Activated T-helper 17 cell treated with anti-CD3 and anti-CD28 coated beads, Interleukin-2, amount 50 U/mL, for 72 hours (primary cell): ENCODE measurements at regions not wholly inside any gene's neighbourhood (a gene's known extent, or its start where the extent isn't known, plus 50 kb on each side); places are given as distances from the start of the nearest gene placed in this dataset.

Experiments used
- ATAC-seq: fragments of 150-1000 bp; cut with Tn5 transposase; replicated peaks from 2 replicates; pipeline ENCODE4 v1.10.0; 2021; ENCODE audit warnings: mild to moderate bottlenecking, moderate library complexity
- H3K27ac Mint-ChIP-seq: one replicate; pipeline ENCODE4 v1.8.0; 2022; ENCODE audit warnings: mixed read lengths
- H3K27me3 Mint-ChIP-seq: one replicate; pipeline ENCODE4 v1.8.0; 2022; ENCODE audit warnings: mixed read lengths
- H3K36me3 Mint-ChIP-seq: one replicate; pipeline ENCODE4 v1.8.0; 2022; ENCODE audit warnings: low read depth, mild to moderate bottlenecking, mixed read lengths
- H3K4me1 Mint-ChIP-seq: one replicate; pipeline ENCODE4 v1.8.0; 2022; ENCODE audit warnings: mixed read lengths
- H3K4me3 Mint-ChIP-seq: one replicate; pipeline ENCODE4 v1.8.0; 2022; ENCODE audit warnings: mild to moderate bottlenecking, mixed read lengths
- H3K9me3 Mint-ChIP-seq: one replicate; pipeline ENCODE4 v1.8.0; 2022; ENCODE audit warnings: mixed read lengths

DNA sequence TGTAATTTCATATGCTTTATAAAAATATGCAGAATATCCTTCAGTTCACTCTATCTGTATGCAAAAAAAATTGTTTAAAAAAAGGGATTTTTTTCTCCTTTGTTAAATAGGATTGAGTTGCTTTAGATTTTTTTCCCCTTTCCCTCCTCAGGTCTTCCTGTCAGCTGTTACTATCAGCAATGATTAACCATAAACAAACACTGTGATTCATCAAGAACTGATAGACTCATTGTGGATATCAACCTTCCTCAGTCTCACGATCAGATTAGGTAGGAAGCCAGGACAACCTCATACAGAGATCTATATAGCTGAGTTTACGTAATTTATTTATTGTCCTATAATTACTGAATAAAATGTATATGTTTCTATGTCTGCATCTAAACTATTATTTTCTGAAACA lies 2136.2 kb upstream of the CELF4 start:
- Mint-ChIP-seq H3K9me3 (peaks cover 23% of the 10 kb centered on the region), H3K27me3 (no peaks in the 10 kb centered on the region), H3K27ac (no peak overlapping the region), H3K36me3 (no peaks in the 10 kb centered on the region), H3K4me1 (no peaks in the 10 kb centered on the region), H3K4me3 (no peak overlapping the region)
- no peak for ATAC-seq

DNA sequence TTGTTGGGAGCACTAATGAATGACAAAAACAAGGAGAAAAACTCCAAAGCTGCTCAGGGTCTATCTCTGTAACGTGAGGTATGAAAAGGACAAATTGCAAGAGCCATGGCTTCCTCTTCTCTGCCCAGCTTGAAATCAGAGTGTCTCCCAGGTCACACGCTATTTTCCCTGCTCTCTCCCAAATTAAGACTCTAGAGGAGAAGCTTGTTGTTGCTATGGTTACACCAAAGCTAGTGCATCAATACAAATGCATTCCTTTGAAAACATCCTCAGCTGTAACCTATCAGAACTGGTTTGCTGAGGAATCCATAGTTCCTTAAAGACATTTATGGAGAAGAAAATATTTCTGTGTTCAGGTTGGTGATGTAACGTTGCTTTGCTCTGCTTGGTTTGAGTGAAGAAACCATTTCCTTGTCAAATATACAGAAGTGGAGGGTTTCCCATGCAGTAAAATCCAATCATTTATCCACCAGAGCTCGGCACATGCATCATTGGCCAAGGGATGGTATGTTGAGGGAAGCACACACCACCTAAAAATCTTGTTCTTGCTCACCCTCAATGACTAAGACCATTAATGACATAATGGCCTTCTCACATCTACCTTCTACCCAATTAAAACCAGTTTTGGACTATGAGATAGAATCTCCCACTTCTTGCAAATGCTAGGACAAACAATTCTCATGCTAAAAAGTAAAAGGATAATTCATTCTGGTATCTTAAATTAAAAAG lies 2135.6 kb upstream of the CELF4 start:
- H3K4me3 Mint-ChIP-seq: no peak overlapping the region
- H3K27me3 Mint-ChIP-seq: no peaks in the 10 kb centered on the region
- ATAC-seq: no peak
- H3K9me3 Mint-ChIP-seq: peaks cover 23% of the 10 kb centered on the region
- no peaks in the 10 kb centered on the region for H3K4me1 Mint-ChIP-seq
- no peaks in the 10 kb centered on the region for H3K36me3 Mint-ChIP-seq
- no peak overlapping the region for H3K27ac Mint-ChIP-seq

DNA sequence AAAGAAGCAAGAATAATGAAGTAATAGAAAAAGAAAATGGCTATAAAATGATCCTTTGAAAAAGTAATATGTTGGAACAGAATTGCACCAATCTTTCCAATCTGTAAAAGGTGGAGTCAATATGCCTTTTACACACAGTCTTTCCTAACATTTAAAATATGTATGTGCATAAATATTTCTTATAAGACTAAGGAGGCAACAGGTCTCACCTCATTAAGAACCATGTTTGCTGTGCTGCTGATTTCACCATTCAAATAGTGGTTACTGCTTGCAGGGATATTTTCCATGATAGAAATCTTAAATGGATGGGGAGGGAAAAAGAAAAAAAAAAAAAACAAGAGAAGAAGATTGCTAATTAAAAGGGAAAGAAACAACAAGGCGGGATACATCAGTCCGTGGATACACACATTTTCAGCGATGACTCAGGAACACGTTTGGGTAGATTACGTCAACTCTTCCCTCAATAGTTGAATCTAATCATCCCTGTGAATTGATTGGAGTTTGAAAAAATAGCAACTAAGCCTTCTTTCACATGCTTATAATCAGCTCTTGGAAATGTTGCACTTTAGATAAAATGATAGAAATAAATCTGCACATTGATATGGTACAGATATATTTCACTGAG lies 2133.9 kb upstream of the CELF4 start:
- Mint-ChIP-seq H3K4me1 (no peaks in the 10 kb centered on the region), H3K36me3 (no peaks in the 10 kb centered on the region), H3K27me3 (no peaks in the 10 kb centered on the region), H3K9me3 (peaks cover 21% of the 10 kb centered on the region), H3K4me3 (no peak overlapping the region), H3K27ac (no peak overlapping the region)
- no peak for ATAC-seq

DNA sequence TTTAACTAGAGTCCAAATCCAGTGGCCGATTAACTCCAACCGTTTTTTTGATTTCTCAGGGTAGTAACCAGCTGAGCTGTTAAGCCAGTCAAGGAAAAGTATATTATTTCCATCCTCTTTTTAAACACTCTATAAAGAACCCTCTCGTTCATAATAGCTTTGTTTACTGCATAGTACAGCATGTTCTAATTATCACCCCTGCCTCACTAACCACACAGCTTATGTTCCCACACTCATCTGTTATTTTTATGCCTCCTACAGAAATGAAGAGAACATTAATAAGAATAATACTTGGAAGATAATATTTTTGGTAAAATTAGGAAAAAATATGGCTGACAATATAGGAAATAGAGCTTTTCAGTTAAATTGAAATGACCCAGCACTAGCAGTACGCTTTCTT lies 2132.8 kb upstream of the CELF4 start:
- H3K4me3 Mint-ChIP-seq: no peak overlapping the region
- H3K27ac Mint-ChIP-seq: no peak overlapping the region
- H3K9me3 Mint-ChIP-seq: peaks cover 17% of the 10 kb centered on the region
- H3K27me3 Mint-ChIP-seq: no peaks in the 10 kb centered on the region
- no peaks in the 10 kb centered on the region for H3K36me3 Mint-ChIP-seq
- H3K4me1 Mint-ChIP-seq: no peaks in the 10 kb centered on the region
- ATAC-seq: no peak

DNA sequence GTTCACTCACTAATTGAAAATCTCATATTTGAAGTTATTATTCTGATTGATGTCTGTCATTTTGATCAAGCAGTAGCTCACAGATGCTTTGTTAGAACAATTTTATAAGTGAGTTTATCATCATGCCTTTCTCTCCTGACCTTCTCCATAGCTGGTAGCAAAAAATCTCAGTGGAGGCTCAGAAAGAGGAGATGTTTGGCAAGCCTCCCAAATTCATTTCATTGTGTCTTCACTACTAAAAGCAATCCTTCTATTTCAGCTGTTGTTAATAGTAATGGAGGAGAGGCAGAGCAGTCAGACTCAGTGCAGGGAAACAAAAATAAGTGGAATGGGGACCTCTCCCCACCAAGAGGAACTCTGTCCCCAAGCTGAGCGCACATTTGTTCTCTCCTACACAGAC lies 2127.8 kb upstream of the CELF4 start:
- H3K4me3 Mint-ChIP-seq: no peak overlapping the region
- no peaks in the 10 kb centered on the region for H3K27me3 Mint-ChIP-seq
- peaks cover 18% of the 10 kb centered on the region for H3K9me3 Mint-ChIP-seq
- ATAC-seq: no peak
- H3K27ac Mint-ChIP-seq: no peak overlapping the region
- no peaks in the 10 kb centered on the region for H3K36me3 Mint-ChIP-seq
- no peaks in the 10 kb centered on the region for H3K4me1 Mint-ChIP-seq

DNA sequence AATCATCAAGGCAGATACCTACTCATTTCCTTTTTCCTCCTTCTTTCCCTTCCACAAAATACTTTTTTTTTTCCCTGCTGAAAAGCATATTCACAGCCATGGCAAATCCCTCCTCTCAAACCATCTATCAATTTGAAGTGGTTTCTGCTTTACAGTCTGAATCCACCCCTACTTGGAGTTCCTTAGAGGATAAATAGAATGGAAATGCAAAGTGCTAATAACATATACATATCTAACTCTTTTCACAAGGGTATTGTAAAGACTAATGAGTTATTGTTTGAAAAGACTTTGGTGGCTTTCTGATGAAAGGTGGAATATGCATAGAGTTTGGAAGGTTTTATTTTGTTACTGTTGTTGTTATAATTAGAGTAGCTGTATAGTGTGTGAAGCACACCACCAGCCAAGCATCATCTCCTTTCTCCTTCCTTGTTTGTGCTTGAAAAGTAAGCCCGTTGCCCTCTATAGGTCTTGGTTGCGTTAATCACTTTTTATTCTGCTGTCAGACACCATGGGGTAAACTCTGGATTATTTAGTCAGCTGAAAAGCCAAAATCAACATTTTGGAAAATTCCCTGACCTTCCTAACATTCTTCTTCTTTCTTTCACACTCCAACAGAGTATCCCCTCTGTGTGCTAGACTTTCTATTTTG lies 2126.9 kb upstream of the CELF4 start:
- Mint-ChIP-seq H3K36me3 (no peaks in the 10 kb centered on the region), H3K4me1 (no peaks in the 10 kb centered on the region), H3K27me3 (no peaks in the 10 kb centered on the region), H3K9me3 (peaks cover 13% of the 10 kb centered on the region), H3K4me3 (no peak overlapping the region), H3K27ac (no peak overlapping the region)
- no peak for ATAC-seq

DNA sequence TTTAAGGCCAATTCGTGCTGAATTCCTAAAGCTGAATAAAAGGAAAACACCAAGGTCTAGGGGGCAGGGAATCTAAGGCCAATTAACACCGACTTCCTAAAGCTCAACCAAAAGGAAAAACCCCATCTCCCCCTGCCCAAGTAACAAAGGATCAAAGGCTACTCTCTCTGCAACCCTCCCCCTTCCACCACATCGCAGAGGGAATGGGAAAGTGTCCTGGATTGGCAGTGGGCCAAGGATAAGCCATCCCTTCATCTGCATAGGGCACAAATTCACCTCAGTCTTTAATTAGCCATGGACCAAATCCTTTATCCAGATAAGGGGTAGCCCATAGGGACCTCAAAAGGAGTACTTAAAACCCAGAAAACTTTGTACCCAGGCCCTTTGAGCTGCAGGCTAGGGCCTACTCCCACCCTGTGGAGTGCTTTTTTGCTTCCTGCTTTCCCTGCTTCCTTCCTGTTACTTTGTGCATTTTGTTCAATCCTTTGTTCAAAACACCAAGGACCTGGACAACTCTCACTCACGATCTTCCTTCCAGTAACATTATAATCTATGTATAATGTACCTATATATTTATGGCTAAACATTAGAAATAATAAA lies 2119.8 kb upstream of the CELF4 start:
- no peak for ATAC-seq
- Mint-ChIP-seq H3K9me3 (peaks cover 10% of the 10 kb centered on the region), H3K27ac (no peak overlapping the region), H3K4me3 (no peak overlapping the region), H3K27me3 (no peaks in the 10 kb centered on the region), H3K4me1 (no peaks in the 10 kb centered on the region), H3K36me3 (no peaks in the 10 kb centered on the region)

DNA sequence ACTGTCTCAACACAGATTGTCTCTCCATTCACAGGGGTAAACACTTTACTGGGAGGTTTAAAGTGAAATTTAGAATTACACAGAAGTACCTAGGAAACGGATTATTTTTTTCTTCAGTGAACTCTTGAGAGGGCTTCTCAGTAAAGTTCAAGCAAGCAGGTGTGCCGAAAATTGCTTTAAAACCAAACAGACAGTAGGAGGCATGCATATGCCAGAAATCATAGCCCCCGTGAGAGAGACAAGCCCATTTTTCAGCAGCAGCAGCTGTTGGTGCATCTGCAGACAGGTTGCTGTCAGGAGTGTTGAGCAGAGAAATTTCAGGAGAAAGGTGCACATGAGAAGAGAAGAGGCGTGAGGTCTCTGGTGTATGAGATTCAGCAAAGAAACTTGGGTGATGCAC lies 2115.5 kb upstream of the CELF4 start:
- Mint-ChIP-seq H3K27me3 (no peaks in the 10 kb centered on the region), H3K4me1 (no peaks in the 10 kb centered on the region), H3K9me3 (peaks cover 13% of the 10 kb centered on the region), H3K36me3 (no peaks in the 10 kb centered on the region), H3K27ac (no peak overlapping the region), H3K4me3 (no peak overlapping the region)
- no peak for ATAC-seq

DNA sequence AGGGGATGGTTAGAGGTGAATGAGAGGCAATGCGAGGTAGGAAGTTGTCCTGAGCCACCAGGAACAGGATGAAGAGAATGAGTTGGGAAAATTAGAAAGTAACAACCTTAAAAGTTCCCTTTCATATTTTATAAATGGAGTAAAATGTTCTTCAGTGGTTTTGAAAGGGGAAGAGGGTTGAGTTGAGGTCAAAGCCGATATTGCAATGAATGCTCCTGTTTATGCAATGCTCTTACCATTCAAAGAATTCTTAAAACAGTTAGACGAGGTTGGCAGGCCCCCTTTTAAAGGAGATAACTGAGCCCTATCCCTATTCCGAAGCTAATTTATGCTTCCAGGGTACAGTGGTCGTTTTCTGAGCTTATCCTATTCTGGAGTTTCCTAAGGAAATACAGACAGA lies 2110.3 kb upstream of the CELF4 start:
- Mint-ChIP-seq H3K4me1 (no peaks in the 10 kb centered on the region), H3K27ac (no peak overlapping the region), H3K27me3 (no peaks in the 10 kb centered on the region), H3K9me3 (peaks cover 11% of the 10 kb centered on the region), H3K4me3 (no peak overlapping the region), H3K36me3 (no peaks in the 10 kb centered on the region)
- no peak for ATAC-seq

DNA sequence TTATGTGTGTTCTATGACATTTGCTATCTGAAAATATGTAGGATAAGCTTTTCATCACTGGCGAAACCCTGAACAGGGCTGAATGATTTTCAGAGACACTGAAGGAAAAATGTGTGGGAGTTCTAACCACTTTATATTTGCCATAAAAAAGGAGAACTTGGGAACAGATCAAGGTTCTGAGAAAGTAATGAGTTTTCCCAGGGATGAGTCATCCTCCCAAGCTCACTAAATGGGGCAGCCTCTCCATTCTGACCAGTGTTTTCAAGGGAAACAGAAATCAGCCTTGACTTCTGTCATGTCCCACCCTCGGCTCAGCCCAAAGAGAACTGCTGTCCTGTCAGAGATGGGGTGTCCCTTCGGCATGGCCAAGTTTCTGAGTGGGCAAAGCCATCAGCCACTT lies 2109.8 kb upstream of the CELF4 start:
- ATAC-seq: no peak
- peaks cover 11% of the 10 kb centered on the region for H3K9me3 Mint-ChIP-seq
- H3K27me3 Mint-ChIP-seq: no peaks in the 10 kb centered on the region
- no peak overlapping the region for H3K27ac Mint-ChIP-seq
- H3K4me1 Mint-ChIP-seq: no peaks in the 10 kb centered on the region
- no peaks in the 10 kb centered on the region for H3K36me3 Mint-ChIP-seq
- no peak overlapping the region for H3K4me3 Mint-ChIP-seq

DNA sequence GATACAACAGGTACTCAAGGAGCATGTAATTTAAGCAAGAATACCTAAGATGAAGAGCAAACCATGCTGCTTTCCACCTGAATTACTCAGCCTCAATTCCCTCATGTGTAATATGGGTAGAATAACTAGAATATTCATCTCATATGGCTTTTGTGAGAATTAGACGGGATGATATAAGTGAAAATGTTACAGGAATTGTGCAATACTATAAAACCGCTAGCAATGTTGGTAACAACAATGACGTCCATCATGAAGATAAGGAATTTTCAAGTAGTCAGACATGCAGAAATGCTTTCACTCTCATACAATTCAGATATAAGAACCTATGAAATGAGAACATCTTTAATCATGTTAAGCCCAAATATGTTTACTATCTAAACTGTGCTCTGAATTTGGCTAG lies 2106.6 kb upstream of the CELF4 start:
- Mint-ChIP-seq H3K27me3 (no peaks in the 10 kb centered on the region), H3K27ac (no peak overlapping the region), H3K36me3 (no peaks in the 10 kb centered on the region), H3K4me3 (no peak overlapping the region), H3K9me3 (peaks cover 14% of the 10 kb centered on the region), H3K4me1 (no peaks in the 10 kb centered on the region)
- no peak for ATAC-seq

DNA sequence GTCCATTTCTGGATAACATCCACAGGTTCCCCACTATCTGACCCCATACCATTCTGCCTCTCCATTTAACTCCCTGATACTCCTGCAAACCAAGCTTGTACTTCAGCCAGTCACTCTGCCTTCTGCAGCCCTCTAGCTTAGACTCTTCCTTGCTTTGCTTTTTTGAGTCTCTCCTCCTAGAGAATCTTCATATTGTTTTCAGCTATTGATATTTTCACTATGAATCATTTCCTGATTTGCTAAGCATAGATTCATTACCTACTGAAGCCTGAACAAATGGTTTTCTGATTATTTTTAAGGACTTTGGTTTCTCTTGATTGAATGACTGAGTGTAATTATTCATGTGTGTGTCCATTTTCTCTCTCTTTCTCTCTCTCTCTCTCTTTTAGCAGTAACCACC lies 2102.3 kb upstream of the CELF4 start:
- no peaks in the 10 kb centered on the region for H3K4me1 Mint-ChIP-seq
- H3K27me3 Mint-ChIP-seq: no peaks in the 10 kb centered on the region
- no peak for ATAC-seq
- H3K4me3 Mint-ChIP-seq: no peak overlapping the region
- H3K27ac Mint-ChIP-seq: no peak overlapping the region
- H3K36me3 Mint-ChIP-seq: no peaks in the 10 kb centered on the region
- H3K9me3 Mint-ChIP-seq: peaks cover 14% of the 10 kb centered on the region

DNA sequence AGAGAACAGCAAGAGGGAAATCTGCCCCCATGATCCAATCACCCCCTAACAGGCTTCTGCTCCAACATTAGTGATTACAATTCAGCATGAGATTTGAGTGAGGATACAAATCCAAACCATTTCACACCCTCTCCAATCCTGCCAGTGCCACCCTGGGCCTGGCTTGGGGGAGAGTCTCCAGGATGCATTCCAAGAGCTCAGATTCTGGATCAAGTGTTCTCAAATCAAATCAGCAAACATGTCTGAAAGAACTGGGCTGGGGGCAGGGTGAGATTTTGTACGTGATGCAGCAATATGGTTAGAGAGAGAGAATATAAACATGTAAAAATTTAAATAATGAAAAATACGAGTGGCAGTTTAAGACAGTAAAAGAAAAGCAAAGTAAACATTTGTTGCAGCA lies 2100.9 kb upstream of the CELF4 start:
- Mint-ChIP-seq H3K36me3 (no peaks in the 10 kb centered on the region), H3K27ac (no peak overlapping the region), H3K27me3 (no peaks in the 10 kb centered on the region), H3K4me1 (no peaks in the 10 kb centered on the region), H3K9me3 (peaks cover 14% of the 10 kb centered on the region), H3K4me3 (no peak overlapping the region)
- no peak for ATAC-seq

DNA sequence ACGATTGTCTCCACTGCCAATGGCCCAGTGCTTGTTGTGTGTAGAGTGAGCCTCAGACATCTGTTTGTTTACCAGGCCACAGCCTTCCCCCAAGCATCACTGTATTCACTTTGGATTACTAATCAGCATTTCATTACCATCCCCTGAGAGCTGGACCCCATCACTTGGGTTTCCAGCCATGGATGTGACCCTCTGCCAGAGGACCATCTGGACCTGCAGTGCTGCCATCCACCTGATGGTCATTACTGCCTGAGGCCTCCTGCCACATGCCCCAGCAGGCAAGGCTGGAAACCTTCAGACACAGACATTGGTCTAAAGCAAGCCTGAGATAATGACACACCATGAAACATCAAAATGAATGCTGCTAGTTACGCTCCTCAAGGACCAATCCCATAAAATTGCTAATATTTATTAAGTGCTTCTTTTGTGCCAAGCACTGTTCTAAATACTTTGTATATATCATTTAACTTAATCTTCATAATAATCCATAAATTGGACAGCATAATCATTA lies 2096.3 kb upstream of the CELF4 start:
- no peak for ATAC-seq
- no peaks in the 10 kb centered on the region for H3K36me3 Mint-ChIP-seq
- no peaks in the 10 kb centered on the region for H3K27me3 Mint-ChIP-seq
- no peaks in the 10 kb centered on the region for H3K4me1 Mint-ChIP-seq
- H3K9me3 Mint-ChIP-seq: peaks cover 15% of the 10 kb centered on the region
- no peak overlapping the region for H3K27ac Mint-ChIP-seq
- no peak overlapping the region for H3K4me3 Mint-ChIP-seq

DNA sequence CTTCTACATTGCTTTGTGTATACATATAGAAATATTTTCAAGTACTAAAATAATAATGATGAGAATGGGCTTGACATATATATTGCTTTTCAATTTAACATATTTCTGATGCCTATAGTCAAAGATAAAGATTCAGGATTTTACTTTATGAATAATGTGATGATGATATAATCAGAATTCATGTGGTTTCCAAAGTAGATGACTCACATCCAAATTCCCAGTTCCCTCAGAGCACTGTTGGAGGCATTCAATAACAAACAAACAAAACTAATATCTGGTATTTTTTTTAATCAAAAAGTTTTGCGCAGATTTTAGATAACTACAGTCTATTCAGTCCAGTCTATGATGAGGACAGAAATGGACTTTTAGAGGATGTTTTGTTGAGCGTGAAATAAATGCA lies 2094.5 kb upstream of the CELF4 start:
- no peaks in the 10 kb centered on the region for H3K36me3 Mint-ChIP-seq
- no peak overlapping the region for H3K4me3 Mint-ChIP-seq
- no peak for ATAC-seq
- H3K27ac Mint-ChIP-seq: no peak overlapping the region
- H3K4me1 Mint-ChIP-seq: no peaks in the 10 kb centered on the region
- peaks cover 15% of the 10 kb centered on the region for H3K9me3 Mint-ChIP-seq
- no peaks in the 10 kb centered on the region for H3K27me3 Mint-ChIP-seq
